CD4-positive, alpha-beta T cell treated with Interleukin-4 for 4 hours (primary cell): ENCODE measurements at regions not wholly inside any gene's neighbourhood (a gene's known extent, or its start where the extent isn't known, plus 50 kb on each side); places are given as distances from the start of the nearest gene placed in this dataset.

Experiments used
- DNase-seq: peaks from one replicate; pipeline ENCODE4 v3.0.0-alpha.2; 2020

- DNase-seq, result no peak
These were observed 159.7 kb downstream of the SLC35B3 start for GRCh38 chr6:8275667-8276066.

DNA sequence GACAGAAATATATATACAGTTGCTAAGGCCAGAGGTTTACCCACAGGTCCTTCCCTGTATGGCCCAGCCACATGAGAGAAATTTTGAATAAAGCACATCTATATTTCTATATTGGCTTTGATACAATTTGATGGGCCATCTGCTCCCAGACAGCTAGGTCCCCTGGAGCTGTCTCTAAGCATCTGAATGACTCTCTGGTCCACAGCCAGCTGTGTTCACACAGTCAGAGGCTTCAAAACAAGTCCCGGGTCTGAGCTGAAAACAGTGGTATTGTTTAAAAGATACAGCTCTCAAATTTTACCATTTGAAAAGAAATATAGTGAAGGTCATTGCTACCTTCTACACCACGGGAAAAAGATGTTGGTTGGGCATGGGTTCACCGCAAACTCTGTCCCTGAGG lies 161.1 kb downstream of the SLC35B3 start:
- DNase-seq, result no peak

DNA sequence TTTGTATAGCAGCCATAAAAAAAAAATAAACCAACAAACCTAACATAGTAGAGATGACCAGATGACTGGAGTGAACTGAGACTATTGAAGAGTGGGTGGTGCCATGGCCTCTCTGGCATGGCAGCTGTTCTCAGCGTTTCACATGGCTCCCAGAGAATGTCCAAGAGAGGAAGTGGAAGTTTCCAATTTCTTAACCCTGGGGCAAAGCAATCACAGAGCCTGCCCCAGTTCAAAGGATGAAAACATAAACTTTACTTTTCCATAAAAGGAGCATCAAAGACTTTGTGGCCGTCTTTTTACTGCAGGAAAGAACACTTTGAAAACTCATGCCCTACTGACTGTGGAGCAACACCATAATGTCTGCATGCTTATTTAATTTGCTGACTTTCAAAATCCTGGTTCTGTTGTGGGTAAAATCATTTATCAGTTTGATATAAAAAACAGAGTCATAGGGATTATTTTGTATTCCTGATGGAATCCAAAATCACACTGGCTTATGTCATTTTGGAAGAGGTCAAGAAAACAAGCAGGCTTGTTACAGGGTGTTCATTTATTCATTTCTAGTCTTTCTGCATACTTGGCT lies 165.4 kb downstream of the SLC35B3 start:
- DNase-seq, result no peak

GRCh38 chr6:8269094-8269493 lies 166.3 kb downstream of the SLC35B3 start:
- no peak for DNase-seq

- DNase-seq, result no peak
These were observed 166.3 kb upstream of the EEF1E1 start for GRCh38 chr6:8268606-8269005.

- no peak for DNase-seq
These were observed 165.8 kb upstream of the EEF1E1 start for GRCh38 chr6:8268156-8268555.

DNA sequence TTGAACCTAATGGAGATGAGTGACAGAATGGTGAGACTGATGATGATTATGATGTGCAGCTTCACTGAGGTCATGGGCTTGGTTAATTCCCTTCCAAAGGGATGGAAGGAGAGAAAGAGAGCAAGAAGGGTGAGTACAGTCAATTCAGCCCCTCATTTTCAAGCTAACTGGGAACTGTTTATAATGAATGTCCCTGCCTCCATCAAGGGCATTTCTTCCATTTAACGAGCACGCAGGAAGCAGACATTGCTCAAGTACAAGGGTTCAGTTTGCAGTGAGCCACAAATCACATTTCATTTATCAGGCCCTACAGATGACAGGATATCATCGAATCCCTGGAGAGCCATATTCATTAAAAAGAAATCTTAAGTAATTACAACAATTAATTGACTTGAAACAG lies 158.3 kb upstream of the EEF1E1 start:
- no peak for DNase-seq

DNA sequence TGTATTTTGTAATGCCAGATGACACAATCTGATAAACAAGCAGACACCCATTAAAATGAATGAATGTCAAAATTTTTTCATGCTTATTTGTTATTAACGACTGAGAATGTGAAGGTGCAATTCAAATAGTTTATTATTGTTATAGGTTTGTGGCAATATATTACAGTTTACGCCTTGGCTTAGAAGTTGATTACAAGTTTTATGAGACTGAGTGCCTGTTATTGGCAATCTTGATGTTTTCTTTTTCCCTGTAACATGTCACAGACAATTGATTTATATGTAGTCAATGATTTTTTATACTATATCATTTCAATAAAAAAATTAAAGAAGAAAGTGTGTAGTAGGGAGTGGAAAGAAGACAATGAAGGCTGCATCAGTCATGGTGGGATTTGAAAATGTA lies 144.1 kb upstream of the EEF1E1 start:
- DNase-seq, result no peak

DNA sequence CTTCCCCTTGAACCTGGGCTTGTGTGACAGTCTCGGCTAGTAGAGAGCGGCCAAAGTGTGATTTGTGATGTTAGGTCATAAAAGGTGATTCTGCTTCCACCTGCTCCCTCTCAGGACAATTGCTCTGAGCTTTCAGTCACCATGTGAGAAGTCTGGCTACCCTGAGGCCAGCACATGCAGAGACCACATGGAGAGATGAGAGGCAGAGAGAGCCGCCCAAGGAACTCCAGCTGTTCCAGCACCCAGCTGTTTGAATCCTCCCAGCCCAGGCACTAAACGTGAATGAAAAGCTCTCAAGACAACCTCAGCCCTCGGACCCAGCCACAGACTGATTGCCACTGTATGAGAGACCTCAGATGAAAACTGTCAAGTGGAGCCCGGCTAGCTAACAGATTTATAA lies 143.4 kb upstream of the EEF1E1 start:
- DNase-seq, result no peak

GRCh38 chr6:8243475-8243874 lies 141.1 kb upstream of the EEF1E1 start:
- DNase-seq, result no peak

- DNase-seq, result no peak
These were observed 140.5 kb upstream of the EEF1E1 start for GRCh38 chr6:8242885-8243284.

GRCh38 chr6:8240301-8240700 lies 138.0 kb upstream of the EEF1E1 start:
- no peak for DNase-seq

DNA sequence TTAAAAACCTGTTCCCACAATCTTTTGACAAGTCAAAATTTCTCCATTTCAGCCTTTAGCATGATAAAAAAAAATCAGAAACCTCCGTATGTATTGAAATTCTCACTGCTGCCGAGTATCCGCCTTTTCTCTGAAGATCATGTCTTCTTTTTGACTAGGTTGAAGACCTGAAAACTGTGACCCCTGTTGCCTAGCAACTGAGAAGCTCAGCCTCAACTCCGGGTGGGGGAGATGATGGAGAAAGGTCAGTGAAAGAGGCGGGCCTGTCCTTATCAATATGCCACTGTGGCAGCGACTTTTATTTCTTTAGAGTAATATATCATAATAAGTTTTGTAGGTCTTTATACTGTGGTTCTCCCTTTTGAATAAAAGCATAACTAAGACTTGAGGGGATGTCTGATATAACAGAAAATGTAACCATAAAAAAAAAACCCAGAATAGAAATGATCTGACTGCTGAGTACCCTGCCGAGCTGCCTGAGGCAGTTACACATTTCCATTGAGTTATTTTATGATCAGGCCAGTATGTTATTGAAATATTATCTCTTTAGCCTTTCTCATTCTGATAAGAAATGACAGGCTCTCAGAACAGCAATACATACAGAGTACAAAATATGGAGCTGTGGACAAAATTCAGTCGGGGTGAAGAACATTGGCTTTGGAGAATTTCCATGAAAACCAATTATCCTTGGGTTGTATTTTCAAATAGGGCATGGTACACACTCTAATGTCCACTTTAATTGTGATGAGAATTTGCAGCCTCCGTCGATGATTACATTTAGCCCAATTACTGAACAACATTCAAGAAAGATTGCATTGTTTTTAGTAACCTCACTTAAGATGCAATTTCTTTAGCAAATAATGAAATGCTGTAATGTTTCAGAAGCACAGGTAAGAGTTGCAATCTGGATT lies 136.7 kb upstream of the EEF1E1 start:
- no peak for DNase-seq

DNA sequence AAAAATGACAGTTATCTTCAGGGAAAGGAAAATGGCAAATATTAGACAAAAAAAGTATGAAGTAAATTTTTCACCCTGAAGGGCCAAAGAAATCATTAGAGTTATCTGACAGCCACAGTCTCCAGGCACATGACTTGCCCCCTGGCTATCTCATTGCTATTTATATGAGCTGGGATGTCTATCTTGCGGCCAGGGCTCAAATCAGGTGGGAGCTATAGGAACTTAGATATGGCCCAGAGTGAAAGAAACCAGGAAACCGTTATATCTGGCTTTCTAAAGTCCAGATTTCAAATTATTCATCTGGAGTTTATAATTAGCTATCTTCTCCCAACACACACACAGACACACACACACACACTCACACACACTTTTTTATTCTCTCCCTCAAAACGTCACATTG lies 135.3 kb upstream of the EEF1E1 start:
- DNase-seq, result no peak

- DNase-seq, result no peak
These were observed 134.6 kb upstream of the EEF1E1 start for GRCh38 chr6:8236956-8237355.

DNA sequence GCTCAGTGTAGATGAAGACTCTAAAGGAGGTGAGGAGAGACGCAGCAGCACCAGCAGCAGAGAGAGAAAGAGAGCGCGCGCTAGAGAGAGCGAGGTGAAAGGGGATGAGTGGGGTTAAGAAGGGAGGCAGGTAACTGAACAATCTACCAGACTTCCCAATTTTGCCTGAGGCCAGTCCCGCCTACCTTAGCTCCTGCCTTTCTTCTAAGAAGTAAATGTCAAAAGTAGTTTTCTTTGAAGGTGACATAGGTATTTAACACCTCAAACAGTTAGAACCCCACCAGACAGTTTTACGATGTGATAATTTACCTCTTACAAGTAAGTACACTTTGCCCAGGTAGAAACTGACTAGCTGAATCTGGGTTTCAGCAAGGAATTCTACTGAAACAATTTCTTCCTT lies 132.0 kb upstream of the EEF1E1 start:
- DNase-seq, result no peak

GRCh38 chr6:8231956-8232355 lies 129.6 kb upstream of the EEF1E1 start:
- DNase-seq, result no peak

- DNase-seq, result no peak
These were observed 127.8 kb upstream of the EEF1E1 start for GRCh38 chr6:8229915-8230756.

DNA sequence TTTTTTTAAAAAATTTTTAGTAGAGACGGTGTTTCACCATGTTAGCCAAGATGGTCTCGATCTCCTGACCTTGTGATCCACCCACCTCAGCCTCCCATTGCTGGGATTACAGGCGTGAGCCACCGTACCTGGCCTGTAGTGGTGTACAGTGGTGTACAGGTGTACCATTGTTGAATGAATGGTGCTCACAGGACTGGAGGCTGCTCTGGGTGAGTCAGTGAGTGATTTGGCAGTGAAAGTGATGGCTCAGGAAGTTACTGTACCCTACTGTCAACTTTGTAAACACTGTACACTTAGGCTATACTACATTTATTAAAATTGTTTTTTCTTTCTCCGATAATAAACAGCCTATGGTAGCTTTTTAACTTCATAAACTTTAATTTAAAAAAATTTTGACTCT lies 122.8 kb upstream of the EEF1E1 start:
- DNase-seq, result no peak

- DNase-seq, result no peak
These were observed 121.3 kb upstream of the EEF1E1 start for GRCh38 chr6:8223678-8224077.

DNA sequence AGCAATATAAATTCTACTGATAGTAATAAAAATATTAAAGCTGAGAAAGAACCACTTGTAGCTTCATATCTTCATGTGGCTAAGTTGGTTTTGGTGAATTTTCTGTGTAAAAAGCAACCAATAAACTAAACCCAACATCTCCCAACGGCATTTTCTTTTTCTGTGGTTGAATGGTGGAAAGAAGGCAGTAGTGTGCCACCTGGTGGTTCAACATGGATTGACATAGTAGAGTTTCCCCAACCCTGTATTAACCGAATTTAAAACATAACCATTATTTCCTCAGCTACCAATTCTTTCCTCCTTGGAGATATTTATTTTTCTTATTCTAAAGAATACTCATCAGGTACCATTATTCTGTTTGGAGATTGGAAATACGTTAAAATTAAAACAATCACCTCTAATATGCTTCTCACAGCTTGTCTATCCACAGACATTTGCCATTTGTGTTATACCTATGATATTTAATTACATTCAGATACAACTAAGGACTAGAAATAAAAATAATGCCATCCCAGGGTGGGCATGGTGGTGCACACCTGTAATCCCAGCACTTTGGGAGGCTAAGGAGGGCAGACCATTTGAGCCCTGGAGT lies 117.1 kb upstream of the EEF1E1 start:
- DNase-seq, result peak; percentile 46

GRCh38 chr6:8218861-8219260 lies 116.5 kb upstream of the EEF1E1 start:
- no peak for DNase-seq

GRCh38 chr6:8215631-8216030 lies 113.3 kb upstream of the EEF1E1 start:
- DNase-seq, result no peak
